A673 (cell line): ENCODE measurements at regions not wholly inside any gene's neighbourhood (a gene's known extent, or its start where the extent isn't known, plus 50 kb on each side); places are given as distances from the start of the nearest gene placed in this dataset.

Experiments
- EZH2 ChIP-seq: fragments of 200-600 bp; sonication (generic); IDR thresholded peaks from 2 replicates; pipeline ENCODE4 v1.6.1; 2017; ENCODE audit warnings: borderline replicate concordance, low read depth, mild to moderate bottlenecking, mixed read lengths, antibody characterized with exemption, low read length; ENCODE audit not compliant: poor library complexity, severe bottlenecking
- TF ChIP-seq, protein P1 (sequence below): fragments of 300-800, 200-600 bp; sonication (generic); conservative IDR thresholded peaks from 2 replicates; pipeline ENCODE4 v1.5.1; 2017; ENCODE audit warnings: low read depth, mild to moderate bottlenecking, antibody characterized with exemption, low read length, moderate library complexity, mixed read lengths

DNA sequence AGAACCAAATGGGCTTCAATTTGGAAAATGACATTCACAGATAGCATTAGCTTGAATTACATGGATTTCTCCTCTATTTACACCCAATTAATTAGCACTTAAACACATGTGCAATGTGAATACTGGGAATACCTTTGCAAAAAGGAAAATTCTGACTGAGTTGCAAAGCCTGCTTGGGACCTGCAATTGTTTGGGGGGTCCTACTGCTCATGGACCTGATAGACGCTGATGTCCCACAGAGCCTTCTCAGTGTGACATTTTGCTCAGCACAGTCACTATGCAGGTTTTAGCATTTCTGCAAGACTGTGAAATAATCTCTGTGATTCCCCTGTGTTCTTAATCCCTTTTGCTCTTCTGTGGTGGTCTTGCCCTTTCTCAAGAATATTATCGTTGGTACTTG is 101.2 kb upstream of the PGRMC2 start:
- no peak for TF ChIP-seq EZH2
- TF ChIP-seq, protein P1, sequence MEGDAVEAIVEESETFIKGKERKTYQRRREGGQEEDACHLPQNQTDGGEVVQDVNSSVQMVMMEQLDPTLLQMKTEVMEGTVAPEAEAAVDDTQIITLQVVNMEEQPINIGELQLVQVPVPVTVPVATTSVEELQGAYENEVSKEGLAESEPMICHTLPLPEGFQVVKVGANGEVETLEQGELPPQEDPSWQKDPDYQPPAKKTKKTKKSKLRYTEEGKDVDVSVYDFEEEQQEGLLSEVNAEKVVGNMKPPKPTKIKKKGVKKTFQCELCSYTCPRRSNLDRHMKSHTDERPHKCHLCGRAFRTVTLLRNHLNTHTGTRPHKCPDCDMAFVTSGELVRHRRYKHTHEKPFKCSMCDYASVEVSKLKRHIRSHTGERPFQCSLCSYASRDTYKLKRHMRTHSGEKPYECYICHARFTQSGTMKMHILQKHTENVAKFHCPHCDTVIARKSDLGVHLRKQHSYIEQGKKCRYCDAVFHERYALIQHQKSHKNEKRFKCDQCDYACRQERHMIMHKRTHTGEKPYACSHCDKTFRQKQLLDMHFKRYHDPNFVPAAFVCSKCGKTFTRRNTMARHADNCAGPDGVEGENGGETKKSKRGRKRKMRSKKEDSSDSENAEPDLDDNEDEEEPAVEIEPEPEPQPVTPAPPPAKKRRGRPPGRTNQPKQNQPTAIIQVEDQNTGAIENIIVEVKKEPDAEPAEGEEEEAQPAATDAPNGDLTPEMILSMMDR: no peak
